Thoracic aorta (tissue), 2 donors: ENCODE measurements at regions not wholly inside any gene's neighbourhood (a gene's known extent, or its start where the extent isn't known, plus 50 kb on each side); places are given as distances from the start of the nearest gene placed in this dataset.
"Not testable (repeated sequence)": the region's sequence is repeated elsewhere in the genome, so short reads cannot be mapped to it uniquely, and the experiment has no call there.

Source experiments
- ATAC-seq: fragments of 150-250 bp; one replicate; pipeline ENCODE4 v1.8.0; 2017; ENCODE audit warnings: low read depth; ENCODE audit not compliant: insufficient number of reproducible peaks, low FRiP score
- DNase-seq: peaks from one replicate; pipeline ENCODE4 v3.0.0-alpha.2; 2020; ENCODE audit warnings: low spot score
- H3K27ac ChIP-seq, 2 donors: fragments of 200-600 bp; sonication (generic); 1 replicate in 1 of 2; 2 replicates in 1 of 2; pipeline ENCODE4 v1.5.1; 2016; ENCODE audit warnings: mild to moderate bottlenecking in 2 of 2, moderate library complexity in 2 of 2
- H3K27me3 ChIP-seq: fragments of 200-600 bp; sonication (generic); replicated peaks from 2 replicates; pipeline ENCODE4 v1.6.0; 2016; ENCODE audit warnings: mild to moderate bottlenecking; ENCODE audit not compliant: insufficient read depth
- H3K36me3 ChIP-seq: fragments of 200-600 bp; sonication (generic); one replicate; pipeline ENCODE4 v1.5.1; 2016
- H3K4me1 ChIP-seq, 2 donors: fragments of 200-600 bp; sonication (generic); 1 replicate in 1 of 2; 2 replicates in 1 of 2; pipeline versions ENCODE4 v1.5.1 to v1.6.0; 2016; ENCODE audit warnings: low read depth in 2 of 2, mild to moderate bottlenecking in 1 of 2; ENCODE audit not compliant: control insufficient read depth in 1 of 2
- H3K4me3 ChIP-seq: fragments of 200-600 bp; sonication (generic); 2 replicates; pipeline ENCODE4 v1.5.1; 2016; ENCODE audit warnings: mild to moderate bottlenecking
- H3K9me3 ChIP-seq: fragments of 200-600 bp; sonication (generic); 2 replicates; pipeline ENCODE4 v1.5.1; 2016
- TF ChIP-seq, protein P1 (sequence below): fragments of 200-600 bp; sonication (generic); IDR thresholded peaks from one replicate; pipeline ENCODE4 v1.5.1; 2019; ENCODE audit warnings: antibody characterized with exemption

- Histone ChIP-seq H3K36me3 (no peaks in the 10 kb centered on the region), H3K9me3 (no peaks in the 10 kb centered on the region), H3K4me1 (no peaks in the 10 kb centered on the region), H3K27ac (no peak overlapping the region), H3K4me3 (no peak overlapping the region), H3K27me3 (no peaks in the 10 kb centered on the region)
- TF ChIP-seq, protein P1, sequence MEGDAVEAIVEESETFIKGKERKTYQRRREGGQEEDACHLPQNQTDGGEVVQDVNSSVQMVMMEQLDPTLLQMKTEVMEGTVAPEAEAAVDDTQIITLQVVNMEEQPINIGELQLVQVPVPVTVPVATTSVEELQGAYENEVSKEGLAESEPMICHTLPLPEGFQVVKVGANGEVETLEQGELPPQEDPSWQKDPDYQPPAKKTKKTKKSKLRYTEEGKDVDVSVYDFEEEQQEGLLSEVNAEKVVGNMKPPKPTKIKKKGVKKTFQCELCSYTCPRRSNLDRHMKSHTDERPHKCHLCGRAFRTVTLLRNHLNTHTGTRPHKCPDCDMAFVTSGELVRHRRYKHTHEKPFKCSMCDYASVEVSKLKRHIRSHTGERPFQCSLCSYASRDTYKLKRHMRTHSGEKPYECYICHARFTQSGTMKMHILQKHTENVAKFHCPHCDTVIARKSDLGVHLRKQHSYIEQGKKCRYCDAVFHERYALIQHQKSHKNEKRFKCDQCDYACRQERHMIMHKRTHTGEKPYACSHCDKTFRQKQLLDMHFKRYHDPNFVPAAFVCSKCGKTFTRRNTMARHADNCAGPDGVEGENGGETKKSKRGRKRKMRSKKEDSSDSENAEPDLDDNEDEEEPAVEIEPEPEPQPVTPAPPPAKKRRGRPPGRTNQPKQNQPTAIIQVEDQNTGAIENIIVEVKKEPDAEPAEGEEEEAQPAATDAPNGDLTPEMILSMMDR: no peak
- no peak for ATAC-seq
- no peak for DNase-seq
Measured at GRCh38 chr4:28464823-28465222, 1604.2 kb downstream of the STIM2 start.

- ATAC-seq, H3K36me3 ChIP-seq, DNase-seq, H3K27ac ChIP-seq, H3K9me3 ChIP-seq, H3K27me3 ChIP-seq, H3K4me1 ChIP-seq, H3K4me3 ChIP-seq: not testable (repeated sequence)
Measured at GRCh38 chr4:28466886-28467285, 1606.2 kb downstream of the STIM2 start.

DNA sequence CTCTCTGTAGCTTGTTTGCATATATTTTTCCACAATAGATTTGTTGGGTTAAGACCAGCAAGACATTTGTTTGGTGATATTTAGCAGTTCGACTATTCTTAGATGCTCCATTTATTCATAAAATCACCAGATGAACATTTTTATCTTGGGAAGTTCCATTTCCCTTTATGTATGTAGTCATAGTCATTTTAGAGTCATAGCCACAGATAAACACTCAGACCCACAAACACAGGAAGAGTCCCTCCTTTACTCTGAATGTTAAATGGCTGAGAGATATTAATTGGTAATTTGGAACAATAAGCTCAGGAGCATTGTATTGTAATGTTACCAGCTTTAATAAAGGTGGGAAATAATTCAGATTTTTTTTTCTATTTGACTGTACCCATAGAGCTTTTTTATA lies 1608.7 kb downstream of the STIM2 start:
- TF ChIP-seq, protein P1: no peak
- ATAC-seq (no peak), DNase-seq (no peak)
- H3K36me3 ChIP-seq: no peaks in the 10 kb centered on the region
- no peak overlapping the region for H3K4me3 ChIP-seq
- no peaks in the 10 kb centered on the region for H3K4me1 ChIP-seq
- H3K9me3 ChIP-seq: no peaks in the 10 kb centered on the region
- no peaks in the 10 kb centered on the region for H3K27me3 ChIP-seq
- H3K27ac ChIP-seq: no peak overlapping the region

DNA sequence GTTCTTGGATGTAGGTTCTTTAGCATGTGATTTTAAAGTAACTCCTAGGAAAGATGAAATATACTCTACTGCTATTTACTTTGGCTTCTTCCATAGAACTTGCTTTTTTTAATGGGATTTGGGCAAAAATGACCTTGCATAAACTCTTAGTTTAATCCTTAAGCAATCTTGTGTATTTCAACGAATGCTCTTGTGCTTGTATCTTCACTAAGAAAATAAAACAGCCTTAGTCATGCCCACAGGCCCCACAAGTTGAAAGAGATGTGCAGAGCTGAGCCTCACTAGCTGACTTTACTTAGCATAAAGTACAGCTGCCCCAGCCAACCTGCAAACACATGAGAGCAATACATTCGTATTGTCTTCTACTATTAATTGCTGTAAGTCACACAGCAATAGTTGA lies 1609.2 kb downstream of the STIM2 start:
- H3K9me3 ChIP-seq: no peaks in the 10 kb centered on the region
- H3K27ac ChIP-seq: no peak overlapping the region
- no peaks in the 10 kb centered on the region for H3K36me3 ChIP-seq
- no peak for DNase-seq
- ATAC-seq: no peak
- no peaks in the 10 kb centered on the region for H3K27me3 ChIP-seq
- H3K4me1 ChIP-seq: no peaks in the 10 kb centered on the region
- H3K4me3 ChIP-seq: no peak overlapping the region
- TF ChIP-seq, protein P1: no peak

DNA sequence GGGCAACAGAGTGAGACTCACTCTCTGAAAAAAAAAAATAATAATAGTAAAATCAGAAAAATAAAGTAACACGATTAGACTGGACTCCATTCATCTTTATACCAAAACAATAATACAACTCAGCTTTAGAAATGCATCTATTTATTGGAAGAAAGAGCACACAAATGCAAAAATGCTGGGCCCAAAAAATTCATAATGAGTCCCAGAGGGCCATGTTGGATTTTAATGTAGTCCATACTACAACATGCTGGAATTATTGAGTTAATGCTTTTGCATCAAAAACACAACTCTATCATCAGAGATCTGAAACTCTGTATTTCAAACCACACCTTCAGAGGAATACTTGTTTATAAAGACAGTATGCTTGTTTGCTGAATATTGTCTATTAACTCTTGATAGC lies 1614.7 kb downstream of the STIM2 start:
- Histone ChIP-seq H3K27me3 (no peaks in the 10 kb centered on the region), H3K4me1 (no peaks in the 10 kb centered on the region), H3K9me3 (no peaks in the 10 kb centered on the region), H3K27ac (no peak overlapping the region), H3K4me3 (no peak overlapping the region), H3K36me3 (no peaks in the 10 kb centered on the region)
- TF ChIP-seq, protein P1: no peak
- ATAC-seq (no peak), DNase-seq (no peak)

DNA sequence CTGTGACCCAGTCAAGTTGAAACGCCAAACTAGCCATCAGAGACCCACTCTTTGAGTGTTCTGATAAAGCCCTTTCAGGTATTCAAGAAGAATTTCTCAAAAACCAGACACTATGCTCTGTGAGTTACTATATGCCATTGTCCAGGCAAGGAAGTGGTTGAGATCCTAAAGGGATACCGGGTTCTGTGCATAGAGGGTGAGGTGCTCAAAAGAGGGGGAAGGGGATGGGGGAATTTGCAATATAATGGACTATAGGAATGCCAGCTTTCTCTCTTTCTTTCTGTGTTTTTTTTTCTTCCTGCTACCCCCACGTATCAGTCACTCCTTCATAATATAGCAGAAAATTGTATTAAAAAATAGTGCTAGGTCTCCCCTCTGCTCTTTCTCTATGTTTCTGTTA lies 1619.0 kb downstream of the STIM2 start:
- H3K4me1 ChIP-seq: no peaks in the 10 kb centered on the region
- H3K9me3 ChIP-seq: no peaks in the 10 kb centered on the region
- H3K27me3 ChIP-seq: no peaks in the 10 kb centered on the region
- ATAC-seq (no peak), DNase-seq (no peak)
- TF ChIP-seq, protein P1: no peak
- no peaks in the 10 kb centered on the region for H3K36me3 ChIP-seq
- H3K27ac ChIP-seq: no peak overlapping the region
- H3K4me3 ChIP-seq: no peak overlapping the region
